Activated B cell treated with CpG ODN at 0.5 μM for 24 hours (primary cell): ENCODE measurements at regions not wholly inside any gene's neighbourhood (a gene's known extent, or its start where the extent isn't known, plus 50 kb on each side); places are given as distances from the start of the nearest gene placed in this dataset.
A peak's percentile ranks its signal among the peaks of the same experiment; 100 is the strongest.

ENCODE experiments used
- ATAC-seq: fragments of 200-7000 bp; cut with Tn5 transposase; one replicate; pipeline ENCODE4 v1.10.0; 2021; ENCODE audit warnings: low read depth, mild to moderate bottlenecking, moderate library complexity
- CTCF ChIA-PET: fragments of 350-600 bp; sonication (Branson Sonifier 250); formaldehyde crosslinking; loops from one replicate; lab custom pipeline; 2021; ENCODE audit warnings: antibody characterized with exemption; lab: Charles Lee
- POLR2A ChIA-PET: fragments of 350-600 bp; sonication (Branson Sonifier 250); formaldehyde crosslinking; loops from one replicate; lab custom pipeline; 2021; ENCODE audit warnings: antibody characterized with exemption; lab: Charles Lee
- DNase-seq: peaks from one replicate; pipeline ENCODE4 v3.0.0; 2022
- H3K27ac Mint-ChIP-seq: one replicate; pipeline ENCODE4 v1.8.0; 2020; ENCODE audit warnings: mixed read lengths
- H3K27me3 Mint-ChIP-seq: one replicate; pipeline ENCODE4 v1.8.0; 2021; ENCODE audit warnings: mixed read lengths
- H3K36me3 Mint-ChIP-seq: one replicate; pipeline ENCODE4 v1.8.0; 2021; ENCODE audit warnings: low read depth, mixed read lengths
- H3K4me1 Mint-ChIP-seq: one replicate; pipeline ENCODE4 v1.8.0; 2021; ENCODE audit warnings: mixed read lengths
- H3K4me3 Mint-ChIP-seq: one replicate; pipeline ENCODE4 v1.8.0; 2020; ENCODE audit warnings: mild to moderate bottlenecking, mixed read lengths
- H3K9me3 Mint-ChIP-seq: one replicate; pipeline ENCODE4 v1.8.0; 2020; ENCODE audit warnings: mixed read lengths
- intact Hi-C: fragments of 100-400 bp; cut with micrococcal nuclease; formaldehyde crosslinking; loops from one replicate; pipeline ENCODE4 v1.15.1; 2024
- TF ChIP-seq, protein P1 (sequence below): fragments of 200-600 bp; IDR thresholded peaks from one replicate; pipeline ENCODE4 v1.8.0; 2022; ENCODE audit warnings: antibody characterized with exemption, mild to moderate bottlenecking

DNA sequence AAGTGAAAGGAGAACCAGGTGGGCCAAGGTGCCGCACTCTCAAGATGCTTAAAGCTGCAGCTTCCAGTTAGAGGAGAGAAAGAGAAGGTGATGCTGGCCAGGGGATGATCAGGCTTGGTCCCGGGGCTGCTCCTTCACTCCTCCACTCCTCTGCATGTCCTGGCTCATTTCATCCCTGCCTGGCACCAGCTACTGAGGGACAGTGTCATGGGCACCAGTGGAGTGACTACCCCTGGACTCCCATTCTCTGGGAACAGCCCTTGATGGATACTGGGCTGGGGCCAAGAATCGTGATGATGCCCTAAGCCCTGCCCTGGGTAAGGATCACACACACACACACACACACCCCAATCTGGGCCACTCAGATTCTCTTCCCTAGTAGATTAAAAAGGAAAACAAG lies 243.7 kb downstream of the UACA start:
- no peak overlapping the region for H3K4me3 Mint-ChIP-seq
- intact Hi-C loops, result no loop called here
- H3K27me3 Mint-ChIP-seq, result peaks cover 16% of the 10 kb centered on the region
- DNase-seq, result peak; percentile 10
- no peaks in the 10 kb centered on the region for H3K9me3 Mint-ChIP-seq
- H3K4me1 Mint-ChIP-seq, result peaks cover 7% of the 10 kb centered on the region
- no peak overlapping the region for H3K27ac Mint-ChIP-seq
- no peak for ATAC-seq
- ChIA-PET POLR2A (no interaction called here), CTCF (no interaction called here)
- no peaks in the 10 kb centered on the region for H3K36me3 Mint-ChIP-seq
- TF ChIP-seq, protein P1, sequence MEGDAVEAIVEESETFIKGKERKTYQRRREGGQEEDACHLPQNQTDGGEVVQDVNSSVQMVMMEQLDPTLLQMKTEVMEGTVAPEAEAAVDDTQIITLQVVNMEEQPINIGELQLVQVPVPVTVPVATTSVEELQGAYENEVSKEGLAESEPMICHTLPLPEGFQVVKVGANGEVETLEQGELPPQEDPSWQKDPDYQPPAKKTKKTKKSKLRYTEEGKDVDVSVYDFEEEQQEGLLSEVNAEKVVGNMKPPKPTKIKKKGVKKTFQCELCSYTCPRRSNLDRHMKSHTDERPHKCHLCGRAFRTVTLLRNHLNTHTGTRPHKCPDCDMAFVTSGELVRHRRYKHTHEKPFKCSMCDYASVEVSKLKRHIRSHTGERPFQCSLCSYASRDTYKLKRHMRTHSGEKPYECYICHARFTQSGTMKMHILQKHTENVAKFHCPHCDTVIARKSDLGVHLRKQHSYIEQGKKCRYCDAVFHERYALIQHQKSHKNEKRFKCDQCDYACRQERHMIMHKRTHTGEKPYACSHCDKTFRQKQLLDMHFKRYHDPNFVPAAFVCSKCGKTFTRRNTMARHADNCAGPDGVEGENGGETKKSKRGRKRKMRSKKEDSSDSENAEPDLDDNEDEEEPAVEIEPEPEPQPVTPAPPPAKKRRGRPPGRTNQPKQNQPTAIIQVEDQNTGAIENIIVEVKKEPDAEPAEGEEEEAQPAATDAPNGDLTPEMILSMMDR, result no peak

DNA sequence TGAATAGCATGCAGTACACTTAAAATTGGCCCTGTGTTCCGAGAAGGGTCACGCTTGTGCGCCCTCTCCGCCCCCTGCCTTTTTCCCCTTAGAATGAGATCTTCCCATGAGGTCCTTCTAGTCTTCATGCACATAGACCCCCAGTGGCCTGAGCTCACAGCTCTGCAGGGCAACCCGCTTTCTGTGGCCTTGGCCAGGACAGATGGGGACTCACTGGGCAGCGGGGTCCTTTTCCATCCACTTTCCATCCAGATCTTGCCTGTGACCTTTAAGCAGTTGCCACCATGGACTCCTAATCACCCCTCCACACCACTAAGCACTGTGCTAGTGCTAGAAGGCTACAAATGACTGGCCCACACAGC lies 244.4 kb downstream of the UACA start:
- ChIA-PET CTCF (no interaction called here), POLR2A (no interaction called here)
- intact Hi-C loops, result no loop called here
- Mint-ChIP-seq H3K27ac (peak overlapping the region; percentile 18), H3K36me3 (no peaks in the 10 kb centered on the region), H3K9me3 (no peaks in the 10 kb centered on the region), H3K4me1 (peaks cover 2% of the 10 kb centered on the region), H3K4me3 (no peak overlapping the region), H3K27me3 (peaks cover 16% of the 10 kb centered on the region)
- no peak for ATAC-seq
- TF ChIP-seq, protein P1, result no peak
- peak; percentile 3 for DNase-seq

DNA sequence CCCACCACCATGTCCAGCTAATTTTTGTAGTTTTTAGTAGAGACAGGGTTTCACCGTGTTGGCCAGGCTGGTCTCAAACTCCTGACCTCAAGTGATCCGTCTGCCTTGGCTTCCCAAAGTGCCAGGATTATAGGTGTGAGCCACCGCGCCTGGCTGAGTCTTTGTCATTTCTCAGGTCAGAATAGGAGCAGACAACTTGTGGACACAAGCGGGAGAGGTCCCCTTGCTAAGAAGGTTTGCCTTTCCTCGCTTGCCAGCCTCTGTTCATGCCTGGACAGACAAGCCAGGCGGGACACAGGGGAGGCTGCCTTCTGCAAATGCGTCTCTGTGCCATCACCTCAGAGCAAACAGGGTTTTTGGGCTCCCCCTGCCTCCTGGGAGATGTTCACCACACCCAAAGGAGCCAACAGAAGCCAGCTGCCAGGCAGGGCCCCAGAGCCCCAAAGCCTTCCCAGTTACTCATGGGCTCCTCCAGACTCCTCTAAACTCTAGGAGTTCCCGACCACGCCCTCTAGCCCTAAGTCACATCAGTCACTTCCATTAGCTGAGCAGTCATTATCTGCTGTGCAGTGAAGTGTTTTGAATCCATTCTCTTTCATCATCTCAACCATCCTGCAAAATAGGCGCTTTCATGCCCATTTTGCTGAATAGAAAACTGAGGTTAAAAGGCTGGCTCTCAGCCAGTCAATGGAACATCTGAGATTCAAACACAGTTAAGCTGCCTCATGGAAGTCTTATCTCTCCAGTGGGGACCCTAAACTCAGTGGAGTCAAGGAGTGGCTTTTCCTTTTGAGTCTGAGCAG lies 245.0 kb downstream of the UACA start:
- H3K27ac Mint-ChIP-seq, result no peak overlapping the region
- H3K36me3 Mint-ChIP-seq, result no peaks in the 10 kb centered on the region
- ChIA-PET CTCF (no interaction called here), POLR2A (no interaction called here)
- H3K4me3 Mint-ChIP-seq, result no peak overlapping the region
- peak; percentile 5 for DNase-seq
- intact Hi-C loops, result no loop called here
- TF ChIP-seq, protein P1, result no peak
- H3K9me3 Mint-ChIP-seq, result no peaks in the 10 kb centered on the region
- peaks cover 2% of the 10 kb centered on the region for H3K4me1 Mint-ChIP-seq
- H3K27me3 Mint-ChIP-seq, result peaks cover 16% of the 10 kb centered on the region
- ATAC-seq, result no peak

DNA sequence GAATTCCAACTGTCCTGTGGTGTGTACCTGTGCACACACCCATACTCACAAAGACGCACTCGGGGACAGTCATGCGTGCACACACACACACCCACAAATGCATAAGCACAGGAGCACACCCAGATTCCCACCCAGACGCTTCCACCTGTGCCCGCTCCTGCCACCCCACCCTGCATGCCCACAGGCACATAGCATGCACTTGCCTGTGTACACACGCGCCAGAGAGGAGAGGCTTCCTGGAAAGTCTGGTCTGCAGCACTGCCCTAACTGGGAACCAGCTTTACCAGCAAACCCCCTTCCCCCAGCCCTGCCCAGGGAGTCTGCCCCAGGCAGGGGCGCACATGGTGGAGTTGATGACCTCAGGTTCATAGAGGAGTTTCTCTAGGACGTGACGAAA lies 246.2 kb downstream of the UACA start:
- TF ChIP-seq, protein P1, result no peak
- peaks cover 3% of the 10 kb centered on the region for H3K9me3 Mint-ChIP-seq
- H3K27ac Mint-ChIP-seq, result peak overlapping the region; percentile 5
- ChIA-PET POLR2A (no interaction called here), CTCF (no interaction called here)
- no peak for DNase-seq
- H3K4me1 Mint-ChIP-seq, result peaks cover 3% of the 10 kb centered on the region
- no peak overlapping the region for H3K4me3 Mint-ChIP-seq
- no peaks in the 10 kb centered on the region for H3K36me3 Mint-ChIP-seq
- ATAC-seq, result no peak
- H3K27me3 Mint-ChIP-seq, result peaks cover 16% of the 10 kb centered on the region
- intact Hi-C loops, result no loop called here

DNA sequence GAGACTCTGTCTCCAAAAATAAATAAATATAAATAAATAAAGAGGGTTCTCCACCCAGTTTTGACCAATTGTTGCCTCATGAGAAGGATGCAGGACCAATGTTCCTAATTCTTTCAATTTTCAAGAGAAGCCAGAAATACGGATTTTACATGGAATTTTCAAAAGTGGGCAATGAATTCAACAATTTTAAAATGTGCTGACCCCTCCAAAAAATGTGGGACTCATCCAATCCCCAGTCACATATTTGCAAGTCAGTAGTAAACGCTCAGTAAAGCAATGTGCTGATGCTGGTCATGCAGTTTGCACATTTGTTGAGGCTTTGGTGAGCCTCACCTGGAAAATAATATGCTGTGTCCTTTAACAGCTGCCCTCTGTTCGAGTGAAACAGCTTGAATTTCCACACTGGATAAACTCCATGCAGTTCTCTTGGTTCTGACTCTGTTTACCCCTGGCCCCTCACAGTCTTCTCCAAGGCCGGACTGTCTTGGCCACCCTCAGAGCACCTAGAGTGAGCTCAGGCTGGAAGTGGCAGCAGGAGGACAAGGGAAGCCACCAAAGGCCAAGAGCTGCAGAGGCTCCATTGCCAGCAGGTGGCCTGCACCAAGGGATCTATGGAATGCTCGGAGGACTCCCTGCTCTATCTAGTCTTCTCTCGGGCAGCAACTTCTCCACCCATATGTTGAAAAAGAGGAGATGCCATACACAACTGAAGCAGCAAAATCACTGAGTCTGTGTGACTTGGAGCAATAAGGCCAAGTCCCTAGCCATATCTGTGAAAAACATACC lies 246.8 kb downstream of the UACA start:
- Mint-ChIP-seq H3K36me3 (no peaks in the 10 kb centered on the region), H3K4me1 (peaks cover 9% of the 10 kb centered on the region), H3K27ac (peak overlapping the region; percentile 5), H3K9me3 (peaks cover 6% of the 10 kb centered on the region), H3K4me3 (no peak overlapping the region), H3K27me3 (peaks cover 16% of the 10 kb centered on the region)
- TF ChIP-seq, protein P1, result no peak
- ATAC-seq (no peak), DNase-seq (no peak)
- ChIA-PET POLR2A (no interaction called here), CTCF (no interaction called here)
- intact Hi-C loops, result no loop called here
